ENCODE measurements at regions not wholly inside any gene's neighbourhood (a gene's known extent, or its start where the extent isn't known, plus 50 kb on each side); places are given as distances from the start of the nearest gene placed in this dataset.

- ChIA-PET RAD21 (ENCODE audit: low non-redundant PET in 1 of 2, low total read pairs in 2 of 2, uncharacterized antibody in 2 of 2, unreplicated experiment in 2 of 2) (no interaction called here), POLR2A (no interaction called here), CTCF (interaction anchor here (1.1 to 1.7 kb wide), 2 partner anchors 192 to 555 kb away, joined by 4 to 9 read pairs; no protein-coding TSS in a partner anchor)
- TF ChIP-seq RAD21 (IDR thresholded peaks at IDR 0.05; ENCODE audit: low read depth) (0 out of 2 replicates have a peak, but pooled peaks have one; percentile 14), POLR2A (IDR thresholded peaks at IDR 0.05; ENCODE audit: borderline replicate concordance, extremely low read depth, insufficient read depth, insufficient read length) (no peak)
- Histone ChIP-seq H4K20me1 (ENCODE audit: insufficient read depth) (no peaks in the 10 kb centered on the region), H3K79me2 (ENCODE audit: insufficient read depth, low read length) (no peaks in the 10 kb centered on the region), H3K27ac (ENCODE audit: low read depth, low read length) (no peak overlapping the region), H3K27me3 (ENCODE audit: insufficient read depth, low read length) (peaks cover 21% of the 10 kb centered on the region), H3K4me3 (replicated peaks in 1 of 2; ENCODE audit: low read depth in 1 of 2, low read length in 2 of 2) (no peak overlapping the region), H3K9me2 (ENCODE audit: insufficient read depth) (no peaks in the 10 kb centered on the region), H2AFZ (ENCODE audit: low read depth, low read length, poor library complexity, severe bottlenecking) (no peak overlapping the region), H3K4me2 (ENCODE audit: low read length) (no peak overlapping the region), H3K36me3 (ENCODE audit: control insufficient read depth in 1 of 2, insufficient read depth in 2 of 2, low read length in 2 of 2) (no peaks in the 10 kb centered on the region), H3K9ac (ENCODE audit: low read length) (no peak overlapping the region), H3K9me3 (ENCODE audit: control insufficient read depth in 1 of 2, insufficient read depth in 1 of 2, low read depth in 1 of 2, low read length in 2 of 2) (no peaks in the 10 kb centered on the region), H3K4me1 (ENCODE audit: control insufficient read depth in 1 of 2, insufficient read depth in 2 of 2, low read length in 2 of 2) (no peaks in the 10 kb centered on the region)
- ATAC-seq (peak; percentile 61), DNase-seq (ENCODE audit: low read depth, low spot score) (no peak)
- intact Hi-C loops (cut with micrococcal nuclease): no loop called here
- BruUV-seq (replicated peaks): no TSS peak
Measured at GRCh38 chr5:113804264-113804663, 290.8 kb downstream of the YTHDC2 start.

GRCh38 chr5:113804943-113805342 lies 291.4 kb downstream of the YTHDC2 start:
- ATAC-seq (no peak), DNase-seq (ENCODE audit: low read depth, low spot score) (no peak)
- RAD21 ChIA-PET (ENCODE audit: low non-redundant PET in 1 of 2, low total read pairs in 2 of 2, uncharacterized antibody in 2 of 2, unreplicated experiment in 2 of 2): no interaction called here
- H3K27ac ChIP-seq (ENCODE audit: low read depth, low read length): no peak overlapping the region
- no peaks in the 10 kb centered on the region for H3K79me2 ChIP-seq (ENCODE audit: insufficient read depth, low read length)
- TF ChIP-seq ZFX (IDR thresholded peaks at IDR 0.05) (no peak), EZH2 (IDR thresholded peaks at IDR 0.05) (no peak), FOSL1 (IDR thresholded peaks at IDR 0.05; ENCODE audit: low read depth) (no peak), ZNF274 (IDR thresholded peaks at IDR 0.05; ENCODE audit: low read depth, low read length) (no peak), SRF (IDR thresholded peaks at IDR 0.05; ENCODE audit: low read depth) (no peak), CTCF (IDR thresholded peaks at IDR 0.05 in 2 of 3, conservative IDR thresholded peaks at IDR 0.05 in 1 of 3; ENCODE audit: borderline replicate concordance in 1 of 3, insufficient read depth in 1 of 3, low read depth in 2 of 3, low read length in 2 of 3) (no peak)
- H3K27me3 ChIP-seq (ENCODE audit: insufficient read depth, low read length): peaks cover 27% of the 10 kb centered on the region
- no peak overlapping the region for H3K9ac ChIP-seq (ENCODE audit: low read length)
- H4K20me1 ChIP-seq (ENCODE audit: insufficient read depth): no peaks in the 10 kb centered on the region
- intact Hi-C loops (cut with micrococcal nuclease): loop anchor here (5.0 kb wide), 2 partner anchors 642 to 1262 kb away; no protein-coding TSS in a partner anchor
- no peaks in the 10 kb centered on the region for H3K9me3 ChIP-seq (ENCODE audit: control insufficient read depth in 1 of 2, insufficient read depth in 1 of 2, low read depth in 1 of 2, low read length in 2 of 2)
- H3K4me2 ChIP-seq (ENCODE audit: low read length): no peak overlapping the region
- H3K36me3 ChIP-seq (ENCODE audit: control insufficient read depth in 1 of 2, insufficient read depth in 2 of 2, low read length in 2 of 2): no peaks in the 10 kb centered on the region
- H3K9me2 ChIP-seq (ENCODE audit: insufficient read depth): no peaks in the 10 kb centered on the region
- H2AFZ ChIP-seq (ENCODE audit: low read depth, low read length, poor library complexity, severe bottlenecking): no peak overlapping the region
- POLR2A ChIA-PET: no interaction called here
- no peaks in the 10 kb centered on the region for H3K4me1 ChIP-seq (ENCODE audit: control insufficient read depth in 1 of 2, insufficient read depth in 2 of 2, low read length in 2 of 2)
- no TSS peak for BruUV-seq (replicated peaks)
- no peak overlapping the region for H3K4me3 ChIP-seq (replicated peaks in 1 of 2; ENCODE audit: low read depth in 1 of 2, low read length in 2 of 2)
- CTCF ChIA-PET: interaction anchor here (1.1 to 1.7 kb wide), 2 partner anchors 193 to 554 kb away, joined by 4 to 9 read pairs; no protein-coding TSS in a partner anchor
